ENCODE measurements at regions not wholly inside any gene's neighbourhood (a gene's known extent, or its start where the extent isn't known, plus 50 kb on each side); places are given as distances from the start of the nearest gene placed in this dataset.

DNA sequence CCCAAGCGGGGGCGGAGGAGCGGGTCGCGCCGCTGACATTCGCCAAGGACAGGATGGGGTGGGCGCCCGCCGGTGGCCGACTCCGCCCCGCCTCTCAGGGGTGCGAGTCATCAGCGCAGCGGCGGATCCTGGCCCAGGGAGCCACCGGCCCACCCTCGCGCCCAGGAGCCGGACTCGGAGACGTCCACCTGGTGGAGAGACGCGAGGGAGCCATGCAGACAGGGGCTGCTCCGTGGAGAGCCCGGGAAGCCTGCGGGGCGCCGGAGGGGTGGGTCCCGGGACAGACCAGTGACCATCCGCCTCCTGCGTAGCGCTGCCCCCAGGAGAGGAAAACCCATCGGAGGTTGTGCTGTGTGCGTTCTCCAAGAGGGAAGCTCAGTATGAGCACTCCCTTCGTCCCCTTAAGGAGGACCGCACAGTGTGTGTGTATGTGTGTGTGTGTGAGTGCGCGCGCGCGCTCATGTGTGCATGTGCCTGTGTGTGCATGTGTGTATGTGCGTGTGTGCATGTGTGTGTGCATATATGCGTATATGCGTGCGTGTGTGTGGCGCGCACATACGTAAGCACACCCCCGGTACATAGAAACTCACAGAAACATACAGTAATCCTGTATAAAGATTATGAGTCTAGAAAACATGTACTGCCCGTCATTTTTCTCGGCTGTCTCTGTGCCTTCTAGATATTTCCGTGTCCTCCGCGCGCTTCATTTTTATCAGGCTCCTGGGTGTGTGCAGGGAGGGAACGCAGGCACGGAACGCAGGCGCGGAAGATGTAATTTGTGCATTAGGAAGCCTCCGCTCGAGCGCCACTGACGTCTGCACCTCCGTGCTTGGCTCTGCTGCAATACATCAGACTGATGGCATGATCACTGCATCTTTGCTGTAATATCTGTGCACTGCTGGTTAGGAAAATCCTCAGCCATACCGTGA lies 158.9 kb downstream of the TBXT start:
- Histone ChIP-seq H3K4me3 (ENCODE audit: low read depth in 1 of 2, low read length in 2 of 2) (peak overlapping the region; percentile 30 to 62), H3K9ac (ENCODE audit: low read length) (peak overlapping the region; percentile 4), H3K27me3 (ENCODE audit: control insufficient read depth in 1 of 2, insufficient read depth in 2 of 2, low read length in 2 of 2) (peaks cover 0 to 7% of the 10 kb centered on the region in 2 donors), H3K4me1 (ENCODE audit: insufficient read depth, low read length) (peaks cover 41% of the 10 kb centered on the region), H3K27ac (ENCODE audit: low read depth, low read length) (peak overlapping the region; percentile 35), H3K36me3 (ENCODE audit: insufficient read depth, low read length) (no peaks in the 10 kb centered on the region), H3K9me3 (ENCODE audit: low read length) (no peaks in the 10 kb centered on the region)

- H3K27me3 ChIP-seq (ENCODE audit: control insufficient read depth in 1 of 2, insufficient read depth in 2 of 2, low read length in 2 of 2), result peaks cover 0 to 7% of the 10 kb centered on the region in 2 donors
- H3K9ac ChIP-seq (ENCODE audit: low read length), result peak overlapping the region; percentile 26
- H3K4me3 ChIP-seq (ENCODE audit: low read depth in 1 of 2, low read length in 2 of 2), result peak overlapping the region; percentile 30 to 62
- H3K4me1 ChIP-seq (ENCODE audit: insufficient read depth, low read length), result peaks cover 41% of the 10 kb centered on the region
- H3K27ac ChIP-seq (ENCODE audit: low read depth, low read length), result peak overlapping the region; percentile 65
- H3K9me3 ChIP-seq (ENCODE audit: low read length), result no peaks in the 10 kb centered on the region
- H3K36me3 ChIP-seq (ENCODE audit: insufficient read depth, low read length), result no peaks in the 10 kb centered on the region
Measured at GRCh38 chr6:166007349-166008263, 160.0 kb downstream of the TBXT start.

DNA sequence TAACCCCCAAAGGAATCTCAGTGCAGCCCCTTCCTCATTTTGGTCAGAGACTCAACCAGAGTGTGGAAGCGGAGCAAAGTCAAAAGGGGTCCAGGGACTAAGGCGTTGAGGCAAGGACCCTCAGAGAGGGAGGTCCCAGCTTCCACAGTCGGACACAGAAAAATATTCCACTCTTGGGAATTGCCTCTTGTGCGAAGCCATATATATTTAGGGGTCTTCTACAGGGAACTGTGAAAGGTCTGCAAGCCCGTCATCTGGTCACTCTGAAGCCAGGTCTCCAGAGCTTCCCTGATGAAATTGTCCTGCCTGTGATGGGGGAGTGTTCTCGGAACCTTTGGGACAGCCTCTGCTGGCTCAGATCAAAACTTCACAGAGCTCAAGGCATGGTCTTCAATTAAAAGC lies 160.8 kb downstream of the TBXT start:
- H3K9ac ChIP-seq (ENCODE audit: low read length), result peak overlapping the region; percentile 26
- peak overlapping the region; percentile 48 to 66 for H3K4me3 ChIP-seq (ENCODE audit: low read depth in 1 of 2, low read length in 2 of 2)
- peaks cover 41% of the 10 kb centered on the region for H3K4me1 ChIP-seq (ENCODE audit: insufficient read depth, low read length)
- no peaks in the 10 kb centered on the region for H3K36me3 ChIP-seq (ENCODE audit: insufficient read depth, low read length)
- no peaks in the 10 kb centered on the region for H3K9me3 ChIP-seq (ENCODE audit: low read length)
- H3K27ac ChIP-seq (ENCODE audit: low read depth, low read length), result peak overlapping the region; percentile 65
- peaks cover 0 to 7% of the 10 kb centered on the region in 2 donors for H3K27me3 ChIP-seq (ENCODE audit: control insufficient read depth in 1 of 2, insufficient read depth in 2 of 2, low read length in 2 of 2)

DNA sequence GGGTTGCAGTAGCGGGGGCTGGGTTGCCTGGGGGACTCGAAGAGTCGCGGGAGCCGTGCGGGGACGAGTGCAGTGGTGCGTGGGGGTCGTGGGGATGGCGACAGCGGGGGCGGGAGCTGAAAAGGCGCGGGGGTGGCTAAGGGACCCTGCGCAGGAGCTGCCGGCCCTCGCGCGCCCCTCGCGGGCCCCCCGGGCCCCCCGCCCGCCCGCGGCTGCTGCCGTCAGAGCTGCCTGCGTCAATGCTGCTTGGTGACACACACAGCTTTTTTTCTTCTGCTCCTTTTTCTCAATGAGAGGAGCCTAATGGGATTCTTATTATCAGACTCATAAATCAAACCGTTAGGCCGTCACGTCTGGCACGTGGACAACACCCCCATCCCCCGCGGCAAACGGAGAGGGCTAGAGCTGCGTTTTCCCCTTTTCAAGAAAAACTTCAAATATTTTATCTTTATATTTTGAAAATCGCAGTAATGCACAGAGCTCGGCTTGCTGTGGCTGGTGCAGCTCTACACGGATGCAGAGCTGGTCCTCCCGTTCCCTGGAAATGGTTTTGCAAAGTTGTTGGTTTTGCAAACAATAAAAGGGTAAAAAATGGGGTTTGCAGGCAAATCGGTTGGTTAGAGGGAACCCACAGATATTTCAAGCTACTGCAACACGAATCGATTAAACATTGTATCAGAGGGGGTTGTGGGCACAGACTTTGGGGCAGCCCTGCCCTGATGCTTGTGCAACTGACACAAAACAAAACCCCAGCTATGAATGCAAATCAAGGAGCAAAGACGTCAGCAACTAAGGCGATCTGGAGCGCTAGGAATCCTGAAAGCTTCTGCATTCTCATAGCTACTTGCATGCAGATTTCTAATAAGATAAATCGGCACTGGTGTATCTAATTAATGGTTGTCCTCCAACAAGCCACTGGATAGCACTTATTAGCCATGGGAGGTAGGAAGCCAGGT lies 161.4 kb downstream of the TBXT start:
- Histone ChIP-seq H3K27ac (ENCODE audit: low read depth, low read length) (peak overlapping the region; percentile 91), H3K4me1 (ENCODE audit: insufficient read depth, low read length) (peaks cover 41% of the 10 kb centered on the region), H3K27me3 (ENCODE audit: control insufficient read depth in 1 of 2, insufficient read depth in 2 of 2, low read length in 2 of 2) (peaks cover 0 to 7% of the 10 kb centered on the region in 2 donors)

GRCh38 chr6:166005401-166005943 lies 162.2 kb downstream of the TBXT start:
- Histone ChIP-seq H3K27ac (ENCODE audit: low read depth, low read length) (peak overlapping the region; percentile 91), H3K9me3 (ENCODE audit: low read length) (no peaks in the 10 kb centered on the region), H3K4me1 (ENCODE audit: insufficient read depth, low read length) (peaks cover 40% of the 10 kb centered on the region), H3K4me3 (ENCODE audit: low read depth in 1 of 2, low read length in 2 of 2) (peak overlapping the region; percentile 48 to 66), H3K36me3 (ENCODE audit: insufficient read depth, low read length) (no peaks in the 10 kb centered on the region), H3K9ac (ENCODE audit: low read length) (peak overlapping the region; percentile 42), H3K27me3 (ENCODE audit: control insufficient read depth in 1 of 2, insufficient read depth in 2 of 2, low read length in 2 of 2) (peaks cover 0 to 7% of the 10 kb centered on the region in 2 donors)

More for the DNA sequence above, 161.4 kb downstream of the TBXT start:
- no peaks in the 10 kb centered on the region for H3K9me3 ChIP-seq (ENCODE audit: low read length)
- no peaks in the 10 kb centered on the region for H3K36me3 ChIP-seq (ENCODE audit: insufficient read depth, low read length)
- peak overlapping the region; percentile 48 to 66 for H3K4me3 ChIP-seq (ENCODE audit: low read depth in 1 of 2, low read length in 2 of 2)
- peak overlapping the region; percentile 42 for H3K9ac ChIP-seq (ENCODE audit: low read length)

DNA sequence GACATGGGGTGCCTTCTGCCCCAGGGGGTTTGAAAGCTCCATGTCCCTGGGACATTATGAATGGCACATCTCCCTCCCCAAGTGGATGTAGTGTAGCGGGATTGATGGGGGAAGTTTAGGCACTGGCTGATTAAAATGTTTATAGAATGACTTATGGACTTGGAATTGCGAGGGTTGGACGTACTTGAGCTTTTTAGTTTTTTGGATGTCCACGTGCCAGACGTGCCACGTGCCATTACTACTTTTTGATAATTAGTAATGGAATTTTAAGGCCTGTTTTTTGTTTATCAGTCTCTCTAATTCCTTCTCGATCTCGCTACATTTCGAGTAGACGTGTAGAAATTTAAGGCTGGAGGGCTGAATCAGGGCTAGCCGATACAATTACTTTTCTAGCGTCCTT lies 162.8 kb downstream of the TBXT start:
- no peaks in the 10 kb centered on the region for H3K9me3 ChIP-seq (ENCODE audit: low read length)
- H3K4me3 ChIP-seq (ENCODE audit: low read depth in 1 of 2, low read length in 2 of 2), result peak overlapping the region in 1 of 2 donors; percentile 48
- peaks cover 34% of the 10 kb centered on the region for H3K4me1 ChIP-seq (ENCODE audit: insufficient read depth, low read length)
- H3K9ac ChIP-seq (ENCODE audit: low read length), result peak overlapping the region; percentile 33
- peak overlapping the region; percentile 91 for H3K27ac ChIP-seq (ENCODE audit: low read depth, low read length)
- peaks cover 0 to 7% of the 10 kb centered on the region in 2 donors for H3K27me3 ChIP-seq (ENCODE audit: control insufficient read depth in 1 of 2, insufficient read depth in 2 of 2, low read length in 2 of 2)
- H3K36me3 ChIP-seq (ENCODE audit: insufficient read depth, low read length), result no peaks in the 10 kb centered on the region

GRCh38 chr6:166004471-166004870 lies 163.2 kb downstream of the TBXT start:
- Histone ChIP-seq H3K4me1 (ENCODE audit: insufficient read depth, low read length) (peaks cover 30% of the 10 kb centered on the region), H3K36me3 (ENCODE audit: insufficient read depth, low read length) (no peaks in the 10 kb centered on the region), H3K4me3 (ENCODE audit: low read depth in 1 of 2, low read length in 2 of 2) (no peak overlapping the region), H3K27ac (ENCODE audit: low read depth, low read length) (peak overlapping the region; percentile 91), H3K9me3 (ENCODE audit: low read length) (no peaks in the 10 kb centered on the region), H3K27me3 (ENCODE audit: control insufficient read depth in 1 of 2, insufficient read depth in 2 of 2, low read length in 2 of 2) (peaks cover 0 to 7% of the 10 kb centered on the region in 2 donors), H3K9ac (ENCODE audit: low read length) (no peak overlapping the region)

DNA sequence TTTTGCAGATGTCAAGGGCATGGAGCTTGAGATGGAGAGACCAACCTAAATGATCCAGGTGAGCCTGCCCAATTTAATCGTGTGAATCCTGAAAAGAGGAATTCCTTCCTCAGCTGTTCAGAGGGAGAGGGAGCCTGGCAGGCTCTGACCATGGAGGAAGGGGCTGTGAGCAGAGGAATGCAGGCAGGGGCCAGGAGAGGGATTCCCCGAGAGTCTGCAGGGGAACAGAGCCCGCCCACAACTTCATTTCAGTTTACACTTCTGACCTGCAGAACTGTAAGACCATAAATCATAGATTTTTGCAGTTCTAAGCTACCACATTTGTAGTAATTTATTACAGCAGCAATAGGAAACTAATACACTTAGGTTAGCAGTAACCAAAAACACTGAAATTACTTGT lies 164.1 kb downstream of the TBXT start:
- Histone ChIP-seq H3K9me3 (ENCODE audit: low read length) (no peaks in the 10 kb centered on the region), H3K4me3 (ENCODE audit: low read depth in 1 of 2, low read length in 2 of 2) (no peak overlapping the region), H3K4me1 (ENCODE audit: insufficient read depth, low read length) (peaks cover 25% of the 10 kb centered on the region), H3K36me3 (ENCODE audit: insufficient read depth, low read length) (no peaks in the 10 kb centered on the region), H3K9ac (ENCODE audit: low read length) (no peak overlapping the region), H3K27me3 (ENCODE audit: control insufficient read depth in 1 of 2, insufficient read depth in 2 of 2, low read length in 2 of 2) (peaks cover 0 to 7% of the 10 kb centered on the region in 2 donors), H3K27ac (ENCODE audit: low read depth, low read length) (no peak overlapping the region)

DNA sequence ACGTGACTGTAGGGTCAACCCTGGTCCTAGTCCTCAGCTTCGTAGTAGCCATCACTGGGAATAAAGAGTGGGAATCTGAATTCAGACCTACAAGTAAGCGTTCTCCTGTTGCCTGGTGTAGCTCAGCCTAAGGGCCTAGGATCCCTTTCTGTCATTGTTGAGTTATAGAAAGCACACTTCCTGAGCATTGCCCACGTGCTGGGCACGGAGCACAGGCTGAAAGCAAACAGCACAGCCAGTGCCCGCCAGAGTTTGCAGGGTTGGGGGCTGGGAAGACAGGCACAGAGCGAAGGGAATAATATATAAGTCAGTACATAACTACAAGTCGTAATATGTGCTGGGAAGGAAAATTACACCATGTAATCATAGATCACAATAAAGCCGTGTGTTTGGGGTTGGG lies 166.3 kb downstream of the TBXT start:
- H3K36me3 ChIP-seq (ENCODE audit: insufficient read depth, low read length), result no peaks in the 10 kb centered on the region
- H3K27me3 ChIP-seq (ENCODE audit: control insufficient read depth in 1 of 2, insufficient read depth in 2 of 2, low read length in 2 of 2), result peaks cover 0 to 7% of the 10 kb centered on the region in 2 donors
- peaks cover 10% of the 10 kb centered on the region for H3K4me1 ChIP-seq (ENCODE audit: insufficient read depth, low read length)
- H3K4me3 ChIP-seq (ENCODE audit: low read depth in 1 of 2, low read length in 2 of 2), result no peak overlapping the region
- H3K9me3 ChIP-seq (ENCODE audit: low read length), result no peaks in the 10 kb centered on the region
- H3K9ac ChIP-seq (ENCODE audit: low read length), result no peak overlapping the region
- no peak overlapping the region for H3K27ac ChIP-seq (ENCODE audit: low read depth, low read length)

DNA sequence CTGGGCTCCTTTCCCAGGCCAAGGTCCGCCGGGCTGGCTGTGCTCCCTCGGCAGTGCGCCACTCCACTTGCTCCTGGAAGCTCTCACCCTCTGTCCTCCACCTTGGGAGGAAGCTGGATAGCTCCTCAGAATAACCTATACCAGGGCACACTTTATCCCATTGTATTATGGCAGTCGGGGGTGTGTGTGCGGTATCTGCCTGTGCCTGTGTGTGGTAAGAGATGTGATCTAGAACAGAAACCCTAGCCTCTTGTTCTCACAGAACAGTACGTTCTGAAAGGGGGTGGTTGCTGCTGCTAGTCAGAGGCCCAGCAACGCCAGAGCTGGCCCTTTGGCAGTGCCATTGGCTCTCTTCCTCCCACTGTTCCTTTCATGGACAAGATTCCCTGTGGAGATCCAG lies 168.4 kb downstream of the TBXT start:
- no peak overlapping the region for H3K9ac ChIP-seq (ENCODE audit: low read length)
- H3K36me3 ChIP-seq (ENCODE audit: insufficient read depth, low read length), result no peaks in the 10 kb centered on the region
- H3K4me1 ChIP-seq (ENCODE audit: insufficient read depth, low read length), result peaks cover 4% of the 10 kb centered on the region
- no peaks in the 10 kb centered on the region for H3K27me3 ChIP-seq (ENCODE audit: control insufficient read depth in 1 of 2, insufficient read depth in 2 of 2, low read length in 2 of 2)
- no peak overlapping the region for H3K4me3 ChIP-seq (ENCODE audit: low read depth in 1 of 2, low read length in 2 of 2)
- no peaks in the 10 kb centered on the region for H3K9me3 ChIP-seq (ENCODE audit: low read length)
- no peak overlapping the region for H3K27ac ChIP-seq (ENCODE audit: low read depth, low read length)
